Left ventricle myocardium inferior (tissue), 1 donor: ENCODE measurements at regions not wholly inside any gene's neighbourhood (a gene's known extent, or its start where the extent isn't known, plus 50 kb on each side); places are given as distances from the start of the nearest gene placed in this dataset.

Experiments used
- DNase-seq: peaks from one replicate; pipeline ENCODE4 v3.0.0-alpha.2; 2020
- H3K27ac ChIP-seq: fragments of 200-600 bp; replicated peaks from 2 replicates; pipeline ENCODE4 v1.8.0; 2021
- H3K27me3 ChIP-seq: fragments of 200-600 bp; 2 replicates; pipeline ENCODE4 v1.8.0; 2021; ENCODE audit warnings: low read depth
- H3K36me3 ChIP-seq: fragments of 200-600 bp; 2 replicates; pipeline ENCODE4 v1.8.0; 2021
- H3K4me1 ChIP-seq: fragments of 200-600 bp; 2 replicates; pipeline ENCODE4 v1.8.0; 2021
- H3K4me3 ChIP-seq: fragments of 200-600 bp; 2 replicates; pipeline ENCODE4 v1.8.0; 2021; ENCODE audit warnings: mild to moderate bottlenecking, moderate library complexity
- H3K9me3 ChIP-seq: fragments of 200-600 bp; replicated peaks from 2 replicates; pipeline ENCODE4 v1.8.0; 2021
- intact Hi-C: fragments of 100-400 bp; cut with micrococcal nuclease; formaldehyde crosslinking; loops from one replicate; pipeline ENCODE4 v1.11.0; 2022
- TF ChIP-seq, protein P1 (sequence below): fragments of 200-600 bp; IDR thresholded peaks from 2 replicates; pipeline ENCODE4 v1.8.0; 2021; ENCODE audit warnings: antibody characterized with exemption, mild to moderate bottlenecking, borderline replicate concordance
- donor health status: DM: no; HTN: yes; CAD: no; lungs with severe emphysema.

DNA sequence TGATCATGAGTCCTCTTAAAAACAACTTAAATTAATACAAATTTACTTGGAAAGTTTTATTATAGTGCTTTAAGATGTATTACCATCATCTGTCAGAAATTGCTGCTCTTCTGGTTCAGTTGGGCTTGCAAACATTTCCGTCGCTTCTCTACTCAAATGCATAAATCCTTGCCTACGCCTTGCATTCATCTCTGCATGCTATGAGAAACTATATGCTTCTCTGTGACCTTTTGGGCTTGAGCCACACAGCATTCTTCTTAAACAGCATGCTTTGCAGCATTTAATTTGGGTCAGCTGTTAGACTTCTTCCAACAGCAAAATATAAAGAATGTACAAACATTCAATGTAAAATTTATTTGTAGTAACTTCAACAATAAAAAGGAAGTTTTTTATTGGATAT lies 305.7 kb upstream of the FLRT2 start:
- Histone ChIP-seq H3K4me1 (no peaks in the 10 kb centered on the region), H3K9me3 (peaks cover 6% of the 10 kb centered on the region), H3K27ac (no peak overlapping the region), H3K36me3 (no peaks in the 10 kb centered on the region), H3K27me3 (no peaks in the 10 kb centered on the region), H3K4me3 (no peak overlapping the region)
- intact Hi-C loops: no loop called here
- DNase-seq: no peak
- TF ChIP-seq, protein P1, sequence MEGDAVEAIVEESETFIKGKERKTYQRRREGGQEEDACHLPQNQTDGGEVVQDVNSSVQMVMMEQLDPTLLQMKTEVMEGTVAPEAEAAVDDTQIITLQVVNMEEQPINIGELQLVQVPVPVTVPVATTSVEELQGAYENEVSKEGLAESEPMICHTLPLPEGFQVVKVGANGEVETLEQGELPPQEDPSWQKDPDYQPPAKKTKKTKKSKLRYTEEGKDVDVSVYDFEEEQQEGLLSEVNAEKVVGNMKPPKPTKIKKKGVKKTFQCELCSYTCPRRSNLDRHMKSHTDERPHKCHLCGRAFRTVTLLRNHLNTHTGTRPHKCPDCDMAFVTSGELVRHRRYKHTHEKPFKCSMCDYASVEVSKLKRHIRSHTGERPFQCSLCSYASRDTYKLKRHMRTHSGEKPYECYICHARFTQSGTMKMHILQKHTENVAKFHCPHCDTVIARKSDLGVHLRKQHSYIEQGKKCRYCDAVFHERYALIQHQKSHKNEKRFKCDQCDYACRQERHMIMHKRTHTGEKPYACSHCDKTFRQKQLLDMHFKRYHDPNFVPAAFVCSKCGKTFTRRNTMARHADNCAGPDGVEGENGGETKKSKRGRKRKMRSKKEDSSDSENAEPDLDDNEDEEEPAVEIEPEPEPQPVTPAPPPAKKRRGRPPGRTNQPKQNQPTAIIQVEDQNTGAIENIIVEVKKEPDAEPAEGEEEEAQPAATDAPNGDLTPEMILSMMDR: no peak

DNA sequence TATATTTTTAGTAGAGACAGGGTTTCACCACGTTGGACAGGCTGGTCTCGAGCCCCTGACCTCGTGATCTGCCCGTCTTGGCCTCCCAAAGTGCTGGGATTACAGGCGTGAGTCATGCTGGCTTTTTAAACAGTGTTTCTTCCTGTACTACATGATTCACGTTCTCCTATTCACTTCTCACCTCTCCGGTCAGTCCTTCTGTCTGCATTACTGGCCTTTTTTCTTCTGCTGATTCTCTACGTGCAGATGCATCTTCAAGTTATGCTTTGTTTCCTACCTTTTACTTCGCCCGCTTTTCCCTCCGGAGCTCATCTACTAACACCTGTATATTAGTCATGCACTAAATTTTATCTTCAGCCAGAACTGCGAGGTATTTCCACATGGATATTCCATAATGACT lies 296.2 kb upstream of the FLRT2 start:
- H3K36me3 ChIP-seq: no peaks in the 10 kb centered on the region
- H3K9me3 ChIP-seq: peaks cover 27% of the 10 kb centered on the region
- H3K27me3 ChIP-seq: no peaks in the 10 kb centered on the region
- TF ChIP-seq, protein P1: no peak
- H3K4me3 ChIP-seq: no peak overlapping the region
- H3K4me1 ChIP-seq: no peaks in the 10 kb centered on the region
- H3K27ac ChIP-seq: no peak overlapping the region
- intact Hi-C loops: no loop called here
- no peak for DNase-seq

DNA sequence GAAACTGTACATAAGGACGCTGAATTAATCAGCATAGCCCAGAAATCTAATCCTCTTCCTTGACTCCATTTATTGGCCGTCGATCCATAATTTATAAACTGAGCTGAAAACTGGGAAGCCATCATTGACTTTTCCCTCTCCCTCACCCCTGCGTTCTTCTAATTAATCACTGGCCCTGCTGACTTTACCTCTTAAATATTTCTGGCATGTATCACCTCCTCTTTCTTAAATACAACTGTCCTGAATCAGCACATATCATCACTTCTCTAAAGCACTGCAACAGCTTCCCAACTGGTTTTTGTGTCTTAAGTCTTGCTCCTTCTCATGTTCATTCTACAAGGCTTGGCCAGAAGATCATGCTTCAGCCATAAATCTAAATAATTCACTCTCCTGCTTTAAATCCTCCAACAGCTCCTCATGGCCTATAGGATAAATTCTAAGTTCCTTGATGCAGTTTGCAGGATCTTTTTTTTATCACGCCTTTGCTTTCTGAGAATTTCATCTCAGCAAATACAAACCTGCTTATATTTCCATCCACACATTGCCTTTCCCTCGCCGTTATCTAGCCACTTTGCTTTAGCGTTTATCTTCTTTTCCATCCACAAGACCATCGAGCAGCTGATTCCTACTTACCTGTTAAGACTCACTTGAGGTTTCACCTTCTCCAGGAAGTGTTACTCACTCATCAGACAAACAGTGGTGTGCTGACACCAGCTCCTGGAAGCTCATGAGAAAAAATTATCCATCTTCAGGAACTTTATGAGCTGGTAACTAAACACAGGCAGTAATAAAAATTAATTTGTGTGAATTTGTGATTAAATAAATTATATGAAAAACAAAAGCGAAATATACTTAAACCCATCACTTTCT lies 295.6 kb upstream of the FLRT2 start:
- H3K9me3 ChIP-seq: peaks cover 20% of the 10 kb centered on the region
- no peak overlapping the region for H3K4me3 ChIP-seq
- intact Hi-C loops: no loop called here
- H3K27me3 ChIP-seq: no peaks in the 10 kb centered on the region
- no peak overlapping the region for H3K27ac ChIP-seq
- H3K36me3 ChIP-seq: no peaks in the 10 kb centered on the region
- H3K4me1 ChIP-seq: no peaks in the 10 kb centered on the region
- DNase-seq: no peak
- TF ChIP-seq, protein P1: no peak

DNA sequence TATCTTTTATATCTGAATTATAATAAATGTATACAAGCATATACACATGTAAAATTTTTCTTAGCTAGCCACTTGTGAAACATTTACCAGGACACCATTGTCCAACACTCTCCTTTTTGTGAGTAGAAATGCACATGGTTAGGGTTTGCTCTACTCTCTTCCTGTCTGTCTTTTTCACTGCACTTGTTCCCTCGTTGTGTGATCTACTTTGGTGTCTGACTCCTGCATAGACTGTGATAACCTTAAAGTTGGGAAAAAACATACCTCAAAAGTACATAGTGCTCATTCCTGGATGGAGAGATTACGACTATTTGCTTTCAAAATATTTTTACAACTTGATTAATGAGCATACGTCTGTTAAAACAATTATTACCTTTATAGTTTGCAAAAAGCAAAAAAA lies 294.1 kb upstream of the FLRT2 start:
- TF ChIP-seq, protein P1: no peak
- no peak for DNase-seq
- Histone ChIP-seq H3K27me3 (no peaks in the 10 kb centered on the region), H3K9me3 (peaks cover 6% of the 10 kb centered on the region), H3K27ac (no peak overlapping the region), H3K36me3 (no peaks in the 10 kb centered on the region), H3K4me1 (peaks cover 3% of the 10 kb centered on the region), H3K4me3 (no peak overlapping the region)
- intact Hi-C loops: no loop called here

DNA sequence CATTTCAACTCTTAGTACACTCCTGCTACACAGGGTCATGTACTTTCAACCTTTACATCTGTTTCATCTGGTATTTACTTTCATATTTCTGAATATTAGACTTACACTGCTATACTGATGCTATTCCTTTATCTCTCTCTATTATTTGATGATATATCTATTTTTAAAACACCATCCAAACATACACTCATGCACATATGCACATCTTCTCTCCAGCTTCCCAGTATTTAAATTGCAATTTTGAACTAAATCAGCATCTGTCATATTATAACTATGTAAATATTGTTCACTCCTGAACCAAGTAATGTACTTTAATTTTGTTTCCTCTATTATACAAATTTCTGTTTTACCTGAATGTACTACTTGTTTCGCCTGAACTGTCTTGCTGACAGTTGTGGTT lies 293.6 kb upstream of the FLRT2 start:
- TF ChIP-seq, protein P1: no peak
- DNase-seq: no peak
- Histone ChIP-seq H3K27me3 (no peaks in the 10 kb centered on the region), H3K9me3 (peaks cover 1% of the 10 kb centered on the region), H3K27ac (no peak overlapping the region), H3K4me1 (peaks cover 7% of the 10 kb centered on the region), H3K36me3 (no peaks in the 10 kb centered on the region), H3K4me3 (no peak overlapping the region)
- intact Hi-C loops: no loop called here
